ENCODE measurements at regions not wholly inside any gene's neighbourhood (a gene's known extent, or its start where the extent isn't known, plus 50 kb on each side); places are given as distances from the start of the nearest gene placed in this dataset.

GRCh38 chrX:148365233-148365632 lies 135.2 kb upstream of the AFF2 start:
- Histone ChIP-seq H3K9ac (ENCODE audit: low read length) (no peak overlapping the region), H3K4me1 (ENCODE audit: insufficient read depth, low read length, severe bottlenecking) (peaks cover 4% of the 10 kb centered on the region), H3K27me3 (ENCODE audit: insufficient read depth, low read length) (no peaks in the 10 kb centered on the region), H3K9me2 (ENCODE audit: low read depth, low read length) (no peaks in the 10 kb centered on the region), H3K9me3 (ENCODE audit: low read length) (no peaks in the 10 kb centered on the region), H3K36me3 (ENCODE audit: insufficient read depth, low read length) (no peaks in the 10 kb centered on the region), H4K20me1 (ENCODE audit: insufficient read depth, low read length) (no peaks in the 10 kb centered on the region), H3F3A (ENCODE audit: insufficient read depth, low read length) (no peaks in the 10 kb centered on the region), H2AFZ (ENCODE audit: low read length) (no peak overlapping the region), H3K79me2 (ENCODE audit: insufficient read depth, low read length) (no peaks in the 10 kb centered on the region), H3K27ac (ENCODE audit: low read depth, low read length, poor library complexity, severe bottlenecking) (no peak overlapping the region), H3K4me2 (ENCODE audit: low read length) (no peak overlapping the region), H3K4me3 (ENCODE audit: low read depth, low read length, poor library complexity, severe bottlenecking) (no peak overlapping the region)
- no peak for TF ChIP-seq CTCF (IDR thresholded peaks at IDR 0.05; ENCODE audit: low read length)
- no peak for TF ChIP-seq EZH2 (IDR thresholded peaks at IDR 0.05; ENCODE audit: borderline replicate concordance, low read length)

- no peak overlapping the region for H3K9ac ChIP-seq (ENCODE audit: low read length)
- no peak overlapping the region for H3K4me2 ChIP-seq (ENCODE audit: low read length)
- no peak overlapping the region for H2AFZ ChIP-seq (ENCODE audit: low read length)
- peaks cover 3% of the 10 kb centered on the region for H3K4me1 ChIP-seq (ENCODE audit: insufficient read depth, low read length, severe bottlenecking)
- no peak overlapping the region for H3K4me3 ChIP-seq (ENCODE audit: low read depth, low read length, poor library complexity, severe bottlenecking)
- H3K9me3 ChIP-seq (ENCODE audit: low read length), result no peaks in the 10 kb centered on the region
- H3K27ac ChIP-seq (ENCODE audit: low read depth, low read length, poor library complexity, severe bottlenecking), result no peak overlapping the region
- no peaks in the 10 kb centered on the region for H3K36me3 ChIP-seq (ENCODE audit: insufficient read depth, low read length)
- H4K20me1 ChIP-seq (ENCODE audit: insufficient read depth, low read length), result no peaks in the 10 kb centered on the region
- no peaks in the 10 kb centered on the region for H3K27me3 ChIP-seq (ENCODE audit: insufficient read depth, low read length)
- H3K79me2 ChIP-seq (ENCODE audit: insufficient read depth, low read length), result no peaks in the 10 kb centered on the region
- TF ChIP-seq EZH2 (IDR thresholded peaks at IDR 0.05; ENCODE audit: borderline replicate concordance, low read length) (no peak), CTCF (IDR thresholded peaks at IDR 0.05; ENCODE audit: low read length) (no peak)
- no peaks in the 10 kb centered on the region for H3F3A ChIP-seq (ENCODE audit: insufficient read depth, low read length)
- H3K9me2 ChIP-seq (ENCODE audit: low read depth, low read length), result no peaks in the 10 kb centered on the region
Observed at GRCh38 chrX:148371291-148371690, 129.1 kb upstream of the AFF2 start.

- Histone ChIP-seq H3K9ac (ENCODE audit: low read length) (no peak overlapping the region), H3K9me3 (ENCODE audit: low read length) (no peaks in the 10 kb centered on the region), H2AFZ (ENCODE audit: low read length) (no peak overlapping the region), H3K4me2 (ENCODE audit: low read length) (no peak overlapping the region), H3K4me3 (ENCODE audit: low read depth, low read length, poor library complexity, severe bottlenecking) (no peak overlapping the region), H3K27ac (ENCODE audit: low read depth, low read length, poor library complexity, severe bottlenecking) (no peak overlapping the region), H3K79me2 (ENCODE audit: insufficient read depth, low read length) (no peaks in the 10 kb centered on the region), H3K9me2 (ENCODE audit: low read depth, low read length) (no peaks in the 10 kb centered on the region), H3K4me1 (ENCODE audit: insufficient read depth, low read length, severe bottlenecking) (no peaks in the 10 kb centered on the region), H3K36me3 (ENCODE audit: insufficient read depth, low read length) (no peaks in the 10 kb centered on the region), H3K27me3 (ENCODE audit: insufficient read depth, low read length) (no peaks in the 10 kb centered on the region), H4K20me1 (ENCODE audit: insufficient read depth, low read length) (no peaks in the 10 kb centered on the region), H3F3A (ENCODE audit: insufficient read depth, low read length) (no peaks in the 10 kb centered on the region)
- TF ChIP-seq EZH2 (IDR thresholded peaks at IDR 0.05; ENCODE audit: borderline replicate concordance, low read length), result no peak
- no peak for TF ChIP-seq CTCF (IDR thresholded peaks at IDR 0.05; ENCODE audit: low read length)
Observed at GRCh38 chrX:148372925-148373324, 127.5 kb upstream of the AFF2 start.

All from OCI-LY1 (cell line).